ENCODE measurements at regions not wholly inside any gene's neighbourhood (a gene's known extent, or its start where the extent isn't known, plus 50 kb on each side); places are given as distances from the start of the nearest gene placed in this dataset.

DNA sequence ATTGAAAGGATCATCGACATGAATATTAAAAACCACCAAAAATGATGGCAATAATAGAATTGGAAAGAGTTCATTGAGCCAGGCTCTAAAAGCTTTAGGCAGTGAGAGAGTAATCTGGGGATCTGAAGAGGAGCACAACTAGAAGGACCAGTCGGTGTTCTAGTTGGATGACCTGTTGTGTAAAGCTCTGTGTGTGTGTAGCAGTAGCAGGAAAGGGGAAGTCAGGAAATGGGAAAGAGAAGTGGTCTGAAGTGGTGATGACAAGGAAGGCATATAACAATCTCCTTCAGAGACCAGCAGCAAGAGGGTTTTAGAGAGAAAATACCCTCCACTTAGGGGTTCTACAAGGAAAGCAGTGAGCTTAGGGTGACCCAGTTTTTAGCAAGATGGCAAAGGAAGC lies 539.2 kb downstream of the HTR7 start:
- Histone ChIP-seq H3K4me2 (replicated peaks; ENCODE audit: low read depth, low read length, poor library complexity, severe bottlenecking) (no peak overlapping the region), H3K9ac (ENCODE audit: low read length) (no peak overlapping the region), H3K36me3 (replicated peaks in 1 of 2; ENCODE audit: control extremely low read depth in 1 of 2, control insufficient read depth in 1 of 2, extremely low read depth in 1 of 2, insufficient read depth in 2 of 2, low read length in 1 of 2) (no peaks in the 10 kb centered on the region), H3K79me2 (ENCODE audit: control insufficient read depth, insufficient read depth, low read length) (no peaks in the 10 kb centered on the region), H3K4me3 (ENCODE audit: control extremely low read depth in 1 of 5, extremely low read depth in 1 of 5, insufficient read depth in 1 of 5, low read depth in 2 of 5, low read length in 4 of 5) (no peak overlapping the region), H3K27ac (ENCODE audit: low read length in 2 of 2) (no peak overlapping the region), H3K27me3 (replicated peaks in 1 of 4; ENCODE audit: control extremely low read depth in 1 of 4, control insufficient read depth in 3 of 4, insufficient read depth in 4 of 4, low read length in 3 of 4) (peaks cover 0 to 4% (median 0%) of the 10 kb centered on the region in 4 experiments), H3K9me3 (ENCODE audit: control extremely low read depth in 1 of 3, control insufficient read depth in 2 of 3, insufficient read depth in 1 of 3, low read length in 2 of 3) (no peaks in the 10 kb centered on the region), H2AFZ (ENCODE audit: insufficient read depth, low read depth, low read length, poor library complexity, severe bottlenecking) (no peak overlapping the region), H4K20me1 (ENCODE audit: control insufficient read depth, insufficient read depth, low read length, poor library complexity, severe bottlenecking) (no peaks in the 10 kb centered on the region), H3K4me1 (ENCODE audit: control insufficient read depth in 2 of 2, insufficient read depth in 2 of 2, low read length in 2 of 2) (no peaks in the 10 kb centered on the region)
- ChIA-PET CTCF (no interaction called here), POLR2A (no interaction called here)
- peaks cover 14% of the 10 kb centered on the region for H3K27me3 Mint-ChIP-seq
- DNase-seq (no peak), ATAC-seq (ENCODE audit: low read depth) (no peak)
- TF ChIP-seq, protein P1, sequence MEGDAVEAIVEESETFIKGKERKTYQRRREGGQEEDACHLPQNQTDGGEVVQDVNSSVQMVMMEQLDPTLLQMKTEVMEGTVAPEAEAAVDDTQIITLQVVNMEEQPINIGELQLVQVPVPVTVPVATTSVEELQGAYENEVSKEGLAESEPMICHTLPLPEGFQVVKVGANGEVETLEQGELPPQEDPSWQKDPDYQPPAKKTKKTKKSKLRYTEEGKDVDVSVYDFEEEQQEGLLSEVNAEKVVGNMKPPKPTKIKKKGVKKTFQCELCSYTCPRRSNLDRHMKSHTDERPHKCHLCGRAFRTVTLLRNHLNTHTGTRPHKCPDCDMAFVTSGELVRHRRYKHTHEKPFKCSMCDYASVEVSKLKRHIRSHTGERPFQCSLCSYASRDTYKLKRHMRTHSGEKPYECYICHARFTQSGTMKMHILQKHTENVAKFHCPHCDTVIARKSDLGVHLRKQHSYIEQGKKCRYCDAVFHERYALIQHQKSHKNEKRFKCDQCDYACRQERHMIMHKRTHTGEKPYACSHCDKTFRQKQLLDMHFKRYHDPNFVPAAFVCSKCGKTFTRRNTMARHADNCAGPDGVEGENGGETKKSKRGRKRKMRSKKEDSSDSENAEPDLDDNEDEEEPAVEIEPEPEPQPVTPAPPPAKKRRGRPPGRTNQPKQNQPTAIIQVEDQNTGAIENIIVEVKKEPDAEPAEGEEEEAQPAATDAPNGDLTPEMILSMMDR (IDR thresholded peaks at IDR 0.05), result no peak
- no peak for TF ChIP-seq EZH2 (IDR thresholded peaks at IDR 0.05; ENCODE audit: borderline replicate concordance, insufficient read depth, low read depth, low read length, poor library complexity, severe bottlenecking)
- intact Hi-C loops (cut with micrococcal nuclease), result no loop called here
- WGBS (ENCODE audit: insufficient coverage), result 36% methylated on average over 1 of the region's 2 CpGs
- no peak overlapping the region for H3K27ac Mint-ChIP-seq
- H3K4me1 Mint-ChIP-seq, result no peaks in the 10 kb centered on the region
- no peaks in the 10 kb centered on the region for H3K9me3 Mint-ChIP-seq (ENCODE audit: insufficient read depth)
- no peak overlapping the region for H3K4me3 Mint-ChIP-seq

DNA sequence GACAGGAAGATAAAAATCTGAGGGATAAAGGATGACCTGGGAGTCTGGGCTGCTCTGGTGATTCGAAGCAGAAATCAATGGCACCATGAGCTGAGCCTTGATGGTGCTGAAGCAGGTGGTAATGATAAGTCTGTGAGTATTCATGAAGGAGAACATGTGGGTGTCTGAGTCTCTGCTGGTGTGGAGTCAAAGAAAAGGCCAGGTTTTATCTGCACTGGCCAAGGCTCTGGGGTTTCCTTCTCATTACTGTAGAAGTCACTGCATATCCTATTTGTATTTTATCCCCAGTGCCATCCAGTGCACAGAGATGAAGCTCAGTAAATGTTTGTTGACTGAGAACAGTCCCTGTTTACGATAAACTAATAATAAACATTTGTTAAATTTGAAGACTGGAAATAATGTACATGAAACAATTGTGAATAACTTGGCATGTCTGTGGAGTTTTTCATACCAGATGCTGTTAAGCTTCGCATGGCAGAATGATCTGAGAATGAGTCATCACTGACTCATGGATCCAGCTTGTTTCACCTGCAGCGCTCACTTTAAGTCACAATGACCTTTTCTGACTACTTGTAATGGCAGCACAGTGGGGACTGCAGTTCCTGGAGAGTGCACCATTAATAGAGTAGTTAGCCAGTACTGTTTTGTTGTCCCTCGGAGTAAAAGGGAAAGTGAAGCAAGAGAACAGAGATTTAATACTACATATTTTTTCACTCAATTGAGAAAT lies 538.5 kb downstream of the HTR7 start:
- no peak for DNase-seq
- no peak for ATAC-seq (ENCODE audit: low read depth)
- Mint-ChIP-seq H3K4me1 (no peaks in the 10 kb centered on the region), H3K27me3 (peaks cover 15% of the 10 kb centered on the region), H3K4me3 (no peak overlapping the region), H3K9me3 (ENCODE audit: insufficient read depth) (no peaks in the 10 kb centered on the region), H3K27ac (no peak overlapping the region)
- ChIA-PET POLR2A (no interaction called here), CTCF (no interaction called here)
- Histone ChIP-seq H2AFZ (ENCODE audit: insufficient read depth, low read depth, low read length, poor library complexity, severe bottlenecking) (no peak overlapping the region), H3K36me3 (replicated peaks in 1 of 2; ENCODE audit: control extremely low read depth in 1 of 2, control insufficient read depth in 1 of 2, extremely low read depth in 1 of 2, insufficient read depth in 2 of 2, low read length in 1 of 2) (no peaks in the 10 kb centered on the region), H3K4me1 (ENCODE audit: control insufficient read depth in 2 of 2, insufficient read depth in 2 of 2, low read length in 2 of 2) (no peaks in the 10 kb centered on the region), H3K4me2 (replicated peaks; ENCODE audit: low read depth, low read length, poor library complexity, severe bottlenecking) (no peak overlapping the region), H3K27me3 (replicated peaks in 1 of 4; ENCODE audit: control extremely low read depth in 1 of 4, control insufficient read depth in 3 of 4, insufficient read depth in 4 of 4, low read length in 3 of 4) (peaks cover 0 to 2% (median 0%) of the 10 kb centered on the region in 4 experiments), H3K4me3 (ENCODE audit: control extremely low read depth in 1 of 5, extremely low read depth in 1 of 5, insufficient read depth in 1 of 5, low read depth in 2 of 5, low read length in 4 of 5) (no peak overlapping the region), H3K79me2 (ENCODE audit: control insufficient read depth, insufficient read depth, low read length) (no peaks in the 10 kb centered on the region), H3K9me3 (ENCODE audit: control extremely low read depth in 1 of 3, control insufficient read depth in 2 of 3, insufficient read depth in 1 of 3, low read length in 2 of 3) (no peaks in the 10 kb centered on the region), H3K9ac (ENCODE audit: low read length) (no peak overlapping the region), H3K27ac (ENCODE audit: low read length in 2 of 2) (no peak overlapping the region), H4K20me1 (ENCODE audit: control insufficient read depth, insufficient read depth, low read length, poor library complexity, severe bottlenecking) (no peaks in the 10 kb centered on the region)
- 65% methylated on average over 3 of the region's 5 CpGs for WGBS (ENCODE audit: insufficient coverage)
- intact Hi-C loops (cut with micrococcal nuclease), result no loop called here
- TF ChIP-seq EZH2 (IDR thresholded peaks at IDR 0.05; ENCODE audit: borderline replicate concordance, insufficient read depth, low read depth, low read length, poor library complexity, severe bottlenecking), result no peak

All from B cell (primary cell).